K562 (cell line): ENCODE measurements at regions not wholly inside any gene's neighbourhood (a gene's known extent, or its start where the extent isn't known, plus 50 kb on each side); places are given as distances from the start of the nearest gene placed in this dataset.

Experiments used
- ATAC-seq: fragments of 200-7000 bp; cut with Tn5 transposase; 3 replicates; pipeline ENCODE4 v1.9.1; 2020; ENCODE audit warnings: moderate library complexity
- BruUV-seq: library from RNA; stranded (reverse); fragments of 400-500 nt; replicated peaks from 2 replicates; lab custom pipeline; 2021; lab: Mats Ljungman, UMichigan
- CTCF ChIA-PET: fragments of 300-600 bp; formaldehyde crosslinking; extraction: SDS; loops from one replicate; lab custom pipeline; 2021; ENCODE audit warnings: low intra/inter-chr PET ratio; lab: Yijun Ruan, JAX
- POLR2A ChIA-PET: fragments of 300-600, 350-650 bp; sonication (Branson Sonifier 250); formaldehyde crosslinking; extraction: SDS; loops from one replicate; lab custom pipeline; 2021; ENCODE audit warnings: antibody characterized with exemption, inconsistent platforms; lab: Yijun Ruan, JAX
- DNase-seq, 4 experiments: peaks; one replicate each; pipeline versions ENCODE4 v3.0.0 to v3.0.0-alpha.2; 2011 to 2018; ENCODE audit warnings: low spot score in 3 of 4, mixed read lengths in 3 of 4; ENCODE audit errors: extremely low read depth in 1 of 4
- FAIRE-seq: peaks from 2 replicates; lab custom pipeline; 2011; peaks lifted over from hg19 to GRCh38; lab: Jason Lieb, UNC
- H2AFZ ChIP-seq: 2 replicates; pipeline ENCODE4 v1.6.0; 2011; ENCODE audit warnings: low read depth, low read length, control low read depth, inconsistent platforms
- H3K27ac ChIP-seq: fragments of 200-600 bp; 3 replicates; pipeline ENCODE4 v1.8.0; 2011; ENCODE audit warnings: low read depth, mild to moderate bottlenecking, control low read depth, inconsistent platforms, low read length, moderate library complexity, mixed read lengths; ENCODE audit errors: extremely low read depth
- H3K27me3 ChIP-seq, 2 experiments: fragments of 300-600 bp in 1 of 2; 2 replicates in 1 of 2; 3 replicates in 1 of 2; pipeline versions ENCODE4 v1.6.0 to v1.8.0; 2011; ENCODE audit warnings: inconsistent platforms in 2 of 2, low read length in 2 of 2, mild to moderate bottlenecking in 1 of 2, mixed read lengths in 1 of 2, moderate library complexity in 1 of 2; ENCODE audit not compliant: control insufficient read depth in 2 of 2, insufficient read depth in 2 of 2
- H3K36me3 ChIP-seq: fragments of 300-600 bp; 3 replicates; pipeline ENCODE4 v1.8.0; 2011; ENCODE audit warnings: mild to moderate bottlenecking, low read length, inconsistent platforms; ENCODE audit not compliant: control insufficient read depth, insufficient read depth
- H3K4me1 ChIP-seq, 2 experiments: fragments of 200-600 bp in 1 of 2; replicated peaks in 1 of 2; 2 replicates in 1 of 2; 3 replicates in 1 of 2; pipeline versions ENCODE4 v1.5.1 to v1.8.0; 2011; ENCODE audit warnings: inconsistent platforms in 2 of 2, low read length in 2 of 2, mild to moderate bottlenecking in 1 of 2, mixed read lengths in 1 of 2, moderate library complexity in 1 of 2; ENCODE audit not compliant: control insufficient read depth in 2 of 2, insufficient read depth in 2 of 2
- H3K4me2 ChIP-seq: 2 replicates; pipeline ENCODE4 v1.6.1; 2011; ENCODE audit warnings: low read length, control low read depth, inconsistent platforms, mixed read lengths; ENCODE audit not compliant: insufficient read depth
- H3K4me3 ChIP-seq: fragments of 200-600 bp; sonication (generic), shearing (Covaris generic); 2 replicates; pipeline ENCODE4 v1.5.1; 2016; ENCODE audit warnings: control low read depth, inconsistent platforms
- H3K79me2 ChIP-seq: fragments of 200-600 bp; 3 replicates; pipeline ENCODE4 v1.8.0; 2011; ENCODE audit warnings: low read length, inconsistent platforms; ENCODE audit not compliant: control insufficient read depth, insufficient read depth
- H3K9ac ChIP-seq, 2 experiments: 2 replicates each; pipeline versions ENCODE4 v1.6.0 to v1.6.1; 2011; ENCODE audit warnings: low read depth in 2 of 2, low read length in 2 of 2, control low read depth in 1 of 2, inconsistent platforms in 1 of 2, mild to moderate bottlenecking in 1 of 2, mixed read lengths in 1 of 2; ENCODE audit not compliant: insufficient read depth in 1 of 2
- H3K9me1 ChIP-seq: one replicate; pipeline ENCODE4 v1.6.0; 2011; ENCODE audit warnings: inconsistent platforms, mild to moderate bottlenecking, low read length, moderate library complexity; ENCODE audit not compliant: control insufficient read depth, insufficient read depth
- H3K9me3 ChIP-seq: replicated peaks from 2 replicates; pipeline ENCODE4 v1.5.1; 2011; ENCODE audit warnings: low read depth, low read length, inconsistent platforms; ENCODE audit not compliant: control insufficient read depth, insufficient read depth
- H4K20me1 ChIP-seq: replicated peaks from 2 replicates; pipeline ENCODE4 v1.6.1; 2011; ENCODE audit warnings: low read length, inconsistent platforms, mixed read lengths; ENCODE audit not compliant: control insufficient read depth, insufficient read depth
- CHD1 ChIP-seq: fragments of 200-600 bp; sonication (generic); IDR thresholded peaks from one replicate; pipeline ENCODE4 v1.6.1; 2012; ENCODE audit warnings: mild to moderate bottlenecking, moderate library complexity, low read length, inconsistent platforms
- MAZ ChIP-seq, 2 experiments: fragments of 450-650 bp in 1 of 2; sonication (generic) in 1 of 2; formaldehyde crosslinking; IDR thresholded peaks in 1 of 2; conservative IDR thresholded peaks in 1 of 2; 2 replicates each; pipeline versions ENCODE4 v1.4.0 to v1.5.0; 2020; ENCODE audit warnings: mild to moderate bottlenecking in 1 of 2, missing genetic modification reagents in 1 of 2
- NR2F6 ChIP-seq: fragments of 450-650 bp; formaldehyde crosslinking; IDR thresholded peaks from 2 replicates; pipeline ENCODE4 v1.4.0; 2020; ENCODE audit warnings: mild to moderate bottlenecking
- PYGO2 ChIP-seq: fragments of 450-650 bp; IDR thresholded peaks from 2 replicates; pipeline ENCODE4 v1.6.1; 2016; ENCODE audit warnings: mild to moderate bottlenecking, missing genetic modification characterization, moderate library complexity, missing compliant biosample characterization
- SLC30A9 ChIP-seq: fragments of 250-450 bp; sonication (Bioruptor Pico); IDR thresholded peaks from 2 replicates; pipeline ENCODE4 v1.8.0; 2022; ENCODE audit warnings: mild to moderate bottlenecking, moderate library complexity
- SMARCE1 ChIP-seq: fragments of 450-650 bp; IDR thresholded peaks from 2 replicates; pipeline ENCODE4 v1.7.1; 2016; ENCODE audit warnings: mild to moderate bottlenecking
- TAF7 ChIP-seq: fragments of 450-650 bp; IDR thresholded peaks from 2 replicates; pipeline ENCODE4 v1.6.1; 2016; ENCODE audit warnings: missing genetic modification characterization, missing compliant biosample characterization
- TCF3 ChIP-seq: sonication (generic); formaldehyde crosslinking; IDR thresholded peaks from 2 replicates; pipeline ENCODE4 v1.4.0; 2020; ENCODE audit warnings: mild to moderate bottlenecking, missing genetic modification reagents
- ZBTB17 ChIP-seq: fragments of 450-650 bp; formaldehyde crosslinking; IDR thresholded peaks from 2 replicates; pipeline ENCODE4 v1.4.0; 2020; ENCODE audit warnings: mild to moderate bottlenecking
- WGBS: fragments of 100-300 bp; shearing (Covaris generic); methylation state at CpG from one replicate; pipeline ENCODE4 v1.1.6; 2016; ENCODE audit warnings: low coverage, mixed read lengths; ENCODE audit not compliant: insufficient coverage; ENCODE audit errors: missing lambda C conversion rate; 5-methylcytosine and 5-hydroxymethylcytosine counted together
- in situ Hi-C: fragments of 300-500 bp; cut with MboI; formaldehyde crosslinking; loops from 4 replicates; pipeline ENCODE4 v1.15.0; 2018; ENCODE audit warnings: inconsistent platforms, mixed read lengths
- intact Hi-C: fragments of 100-400 bp; cut with micrococcal nuclease; formaldehyde crosslinking; loops from 2 replicates; pipeline ENCODE4 v1.14.2; 2022
- TF ChIP-seq, protein P1 (sequence below): fragments of 200-800 bp; sonication (Bioruptor generic); IDR thresholded peaks from 2 replicates; pipeline ENCODE4 v1.6.1; 2016; ENCODE audit warnings: missing genetic modification characterization, missing compliant biosample characterization
- TF ChIP-seq, protein P2 (sequence below): fragments of 150-350 bp; IDR thresholded peaks from 2 replicates; pipeline ENCODE4 v1.6.1; 2014; ENCODE audit warnings: low read depth, mild to moderate bottlenecking, low read length, borderline replicate concordance
- TF ChIP-seq, protein P3 (sequence below): fragments of 450-650 bp; IDR thresholded peaks from one replicate; pipeline ENCODE4 v1.6.1; 2018; ENCODE audit warnings: mild to moderate bottlenecking, moderate library complexity; ENCODE audit not compliant: partially characterized antibody

DNA sequence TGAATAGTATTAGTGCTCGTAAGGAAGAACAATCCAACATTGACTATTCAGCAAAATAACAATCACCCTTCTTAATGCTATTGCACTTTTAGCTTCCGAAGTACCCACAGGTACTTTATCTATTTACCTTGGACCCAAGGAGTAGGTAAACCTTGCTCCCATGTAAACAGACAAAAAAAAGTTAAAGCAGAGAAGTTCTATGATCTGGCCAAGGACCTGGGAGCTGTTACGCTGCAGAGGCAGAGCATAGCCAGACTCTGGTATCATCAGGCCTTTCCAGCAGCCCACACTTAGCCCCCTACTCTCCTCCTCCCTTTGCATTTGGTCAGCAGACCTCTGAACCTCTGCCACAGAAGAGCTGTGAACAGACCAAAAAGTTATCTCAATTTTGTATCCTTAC lies 130.3 kb upstream of the TPM1 start (continued):
- TF ChIP-seq, protein P1, sequence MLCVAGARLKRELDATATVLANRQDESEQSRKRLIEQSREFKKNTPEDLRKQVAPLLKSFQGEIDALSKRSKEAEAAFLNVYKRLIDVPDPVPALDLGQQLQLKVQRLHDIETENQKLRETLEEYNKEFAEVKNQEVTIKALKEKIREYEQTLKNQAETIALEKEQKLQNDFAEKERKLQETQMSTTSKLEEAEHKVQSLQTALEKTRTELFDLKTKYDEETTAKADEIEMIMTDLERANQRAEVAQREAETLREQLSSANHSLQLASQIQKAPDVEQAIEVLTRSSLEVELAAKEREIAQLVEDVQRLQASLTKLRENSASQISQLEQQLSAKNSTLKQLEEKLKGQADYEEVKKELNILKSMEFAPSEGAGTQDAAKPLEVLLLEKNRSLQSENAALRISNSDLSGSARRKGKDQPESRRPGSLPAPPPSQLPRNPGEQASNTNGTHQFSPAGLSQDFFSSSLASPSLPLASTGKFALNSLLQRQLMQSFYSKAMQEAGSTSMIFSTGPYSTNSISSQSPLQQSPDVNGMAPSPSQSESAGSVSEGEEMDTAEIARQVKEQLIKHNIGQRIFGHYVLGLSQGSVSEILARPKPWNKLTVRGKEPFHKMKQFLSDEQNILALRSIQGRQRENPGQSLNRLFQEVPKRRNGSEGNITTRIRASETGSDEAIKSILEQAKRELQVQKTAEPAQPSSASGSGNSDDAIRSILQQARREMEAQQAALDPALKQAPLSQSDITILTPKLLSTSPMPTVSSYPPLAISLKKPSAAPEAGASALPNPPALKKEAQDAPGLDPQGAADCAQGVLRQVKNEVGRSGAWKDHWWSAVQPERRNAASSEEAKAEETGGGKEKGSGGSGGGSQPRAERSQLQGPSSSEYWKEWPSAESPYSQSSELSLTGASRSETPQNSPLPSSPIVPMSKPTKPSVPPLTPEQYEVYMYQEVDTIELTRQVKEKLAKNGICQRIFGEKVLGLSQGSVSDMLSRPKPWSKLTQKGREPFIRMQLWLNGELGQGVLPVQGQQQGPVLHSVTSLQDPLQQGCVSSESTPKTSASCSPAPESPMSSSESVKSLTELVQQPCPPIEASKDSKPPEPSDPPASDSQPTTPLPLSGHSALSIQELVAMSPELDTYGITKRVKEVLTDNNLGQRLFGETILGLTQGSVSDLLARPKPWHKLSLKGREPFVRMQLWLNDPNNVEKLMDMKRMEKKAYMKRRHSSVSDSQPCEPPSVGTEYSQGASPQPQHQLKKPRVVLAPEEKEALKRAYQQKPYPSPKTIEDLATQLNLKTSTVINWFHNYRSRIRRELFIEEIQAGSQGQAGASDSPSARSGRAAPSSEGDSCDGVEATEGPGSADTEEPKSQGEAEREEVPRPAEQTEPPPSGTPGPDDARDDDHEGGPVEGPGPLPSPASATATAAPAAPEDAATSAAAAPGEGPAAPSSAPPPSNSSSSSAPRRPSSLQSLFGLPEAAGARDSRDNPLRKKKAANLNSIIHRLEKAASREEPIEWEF (CRISPR knock-in tag), result no peak
- no peak for TF ChIP-seq CHD1
- TF ChIP-seq NR2F6 (CRISPR knock-in tag), result no peak
- no peak for TF ChIP-seq TAF7 (tag)
- no peak for TF ChIP-seq PYGO2 (tag)
- TF ChIP-seq SLC30A9 (CRISPR knock-in tag), result no peak

DNA sequence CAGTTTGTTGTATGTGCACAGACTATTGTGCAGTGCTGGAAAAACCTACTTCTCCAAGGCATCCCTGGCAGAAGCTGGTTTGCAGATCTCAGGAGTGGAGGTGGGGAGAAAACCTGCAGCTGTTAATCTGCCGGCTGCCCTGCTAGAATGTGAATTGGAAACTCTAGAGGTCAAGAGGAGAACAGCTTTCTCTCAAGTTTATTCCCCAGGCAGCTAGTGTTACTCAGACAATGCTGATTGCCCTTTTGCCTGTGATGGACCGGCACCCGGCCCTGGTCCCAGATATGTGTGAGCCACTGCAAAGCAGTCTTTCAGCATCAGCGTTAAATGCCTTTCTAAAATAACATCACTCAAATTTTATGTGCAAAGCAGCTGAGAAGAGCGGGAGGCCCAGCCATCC lies 129.7 kb upstream of the TPM1 start:
- Histone ChIP-seq H4K20me1 (no peaks in the 10 kb centered on the region), H3K36me3 (no peaks in the 10 kb centered on the region), H3K4me1 (no peaks in the 10 kb centered on the region), H3K9me1 (no peaks in the 10 kb centered on the region), H3K27me3 (peaks cover 5 to 39% of the 10 kb centered on the region in 2 experiments; a peak in 4 of 5 replicates), H3K9me3 (no peaks in the 10 kb centered on the region), H3K4me2 (no peak overlapping the region), H2AFZ (no peak overlapping the region), H3K27ac (no peak overlapping the region), H3K79me2 (no peaks in the 10 kb centered on the region), H3K9ac (no peak overlapping the region), H3K4me3 (no peak overlapping the region)
- no peak for DNase-seq
- no peak for FAIRE-seq
- BruUV-seq, result no TSS peak
- 1% methylated on average over 5 of the region's 5 CpGs for WGBS
- ChIA-PET CTCF (no interaction called here), POLR2A (interaction anchor here (1.0 to 1.1 kb wide), 3 partner anchors 10 to 17 kb away, joined by 3 read pairs; no protein-coding TSS in a partner anchor)
- intact Hi-C loops, result no loop called here
- in situ Hi-C loops, result no loop called here
- ATAC-seq, result no peak
- TF ChIP-seq ZBTB17 (CRISPR knock-in tag) (no peak), SMARCE1 (no peak), MAZ (CRISPR knock-in tag; conservative IDR thresholded peaks at IDR 0.05 in 1 of 2, IDR thresholded peaks at IDR 0.05 in 1 of 2) (no peak), TCF3 (CRISPR knock-in tag) (no peak)
- TF ChIP-seq, protein P2, sequence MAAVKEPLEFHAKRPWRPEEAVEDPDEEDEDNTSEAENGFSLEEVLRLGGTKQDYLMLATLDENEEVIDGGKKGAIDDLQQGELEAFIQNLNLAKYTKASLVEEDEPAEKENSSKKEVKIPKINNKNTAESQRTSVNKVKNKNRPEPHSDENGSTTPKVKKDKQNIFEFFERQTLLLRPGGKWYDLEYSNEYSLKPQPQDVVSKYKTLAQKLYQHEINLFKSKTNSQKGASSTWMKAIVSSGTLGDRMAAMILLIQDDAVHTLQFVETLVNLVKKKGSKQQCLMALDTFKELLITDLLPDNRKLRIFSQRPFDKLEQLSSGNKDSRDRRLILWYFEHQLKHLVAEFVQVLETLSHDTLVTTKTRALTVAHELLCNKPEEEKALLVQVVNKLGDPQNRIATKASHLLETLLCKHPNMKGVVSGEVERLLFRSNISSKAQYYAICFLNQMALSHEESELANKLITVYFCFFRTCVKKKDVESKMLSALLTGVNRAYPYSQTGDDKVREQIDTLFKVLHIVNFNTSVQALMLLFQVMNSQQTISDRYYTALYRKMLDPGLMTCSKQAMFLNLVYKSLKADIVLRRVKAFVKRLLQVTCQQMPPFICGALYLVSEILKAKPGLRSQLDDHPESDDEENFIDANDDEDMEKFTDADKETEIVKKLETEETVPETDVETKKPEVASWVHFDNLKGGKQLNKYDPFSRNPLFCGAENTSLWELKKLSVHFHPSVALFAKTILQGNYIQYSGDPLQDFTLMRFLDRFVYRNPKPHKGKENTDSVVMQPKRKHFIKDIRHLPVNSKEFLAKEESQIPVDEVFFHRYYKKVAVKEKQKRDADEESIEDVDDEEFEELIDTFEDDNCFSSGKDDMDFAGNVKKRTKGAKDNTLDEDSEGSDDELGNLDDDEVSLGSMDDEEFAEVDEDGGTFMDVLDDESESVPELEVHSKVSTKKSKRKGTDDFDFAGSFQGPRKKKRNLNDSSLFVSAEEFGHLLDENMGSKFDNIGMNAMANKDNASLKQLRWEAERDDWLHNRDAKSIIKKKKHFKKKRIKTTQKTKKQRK, result no peak
- TF ChIP-seq, protein P3, sequence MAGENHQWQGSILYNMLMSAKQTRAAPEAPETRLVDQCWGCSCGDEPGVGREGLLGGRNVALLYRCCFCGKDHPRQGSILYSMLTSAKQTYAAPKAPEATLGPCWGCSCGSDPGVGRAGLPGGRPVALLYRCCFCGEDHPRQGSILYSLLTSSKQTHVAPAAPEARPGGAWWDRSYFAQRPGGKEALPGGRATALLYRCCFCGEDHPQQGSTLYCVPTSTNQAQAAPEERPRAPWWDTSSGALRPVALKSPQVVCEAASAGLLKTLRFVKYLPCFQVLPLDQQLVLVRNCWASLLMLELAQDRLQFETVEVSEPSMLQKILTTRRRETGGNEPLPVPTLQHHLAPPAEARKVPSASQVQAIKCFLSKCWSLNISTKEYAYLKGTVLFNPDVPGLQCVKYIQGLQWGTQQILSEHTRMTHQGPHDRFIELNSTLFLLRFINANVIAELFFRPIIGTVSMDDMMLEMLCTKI, result no peak
